Suprapubic skin (tissue), 4 donors: ENCODE measurements at regions not wholly inside any gene's neighbourhood (a gene's known extent, or its start where the extent isn't known, plus 50 kb on each side); places are given as distances from the start of the nearest gene placed in this dataset.

Source experiments
- EP300 ChIP-seq: sonication (generic); formaldehyde crosslinking; IDR thresholded peaks from one replicate; pipeline ENCODE4 v1.6.1; 2017; ENCODE audit warnings: antibody characterized with exemption
- POLR2A ChIP-seq, 2 donors: fragments of 450-650 bp; IDR thresholded peaks; one replicate each; pipeline ENCODE4 v1.6.1; 2017; ENCODE audit warnings: antibody characterized with exemption in 2 of 2, mild to moderate bottlenecking in 2 of 2, moderate library complexity in 2 of 2
- POLR2AphosphoS5 ChIP-seq, 3 donors: sonication (generic); formaldehyde crosslinking; IDR thresholded peaks; one replicate each; pipeline ENCODE4 v1.6.1; 2017; ENCODE audit warnings: antibody characterized with exemption in 3 of 3
- TF ChIP-seq, protein P1 (sequence below), 2 donors: fragments of 200-600 bp in 1 of 2; fragments of 450-650 bp in 1 of 2; sonication (generic) in 1 of 2; IDR thresholded peaks; one replicate each; pipeline ENCODE4 v1.5.1; 2016 to 2019; ENCODE audit warnings: antibody characterized with exemption in 2 of 2, mild to moderate bottlenecking in 1 of 2, moderate library complexity in 1 of 2

- TF ChIP-seq, protein P1, sequence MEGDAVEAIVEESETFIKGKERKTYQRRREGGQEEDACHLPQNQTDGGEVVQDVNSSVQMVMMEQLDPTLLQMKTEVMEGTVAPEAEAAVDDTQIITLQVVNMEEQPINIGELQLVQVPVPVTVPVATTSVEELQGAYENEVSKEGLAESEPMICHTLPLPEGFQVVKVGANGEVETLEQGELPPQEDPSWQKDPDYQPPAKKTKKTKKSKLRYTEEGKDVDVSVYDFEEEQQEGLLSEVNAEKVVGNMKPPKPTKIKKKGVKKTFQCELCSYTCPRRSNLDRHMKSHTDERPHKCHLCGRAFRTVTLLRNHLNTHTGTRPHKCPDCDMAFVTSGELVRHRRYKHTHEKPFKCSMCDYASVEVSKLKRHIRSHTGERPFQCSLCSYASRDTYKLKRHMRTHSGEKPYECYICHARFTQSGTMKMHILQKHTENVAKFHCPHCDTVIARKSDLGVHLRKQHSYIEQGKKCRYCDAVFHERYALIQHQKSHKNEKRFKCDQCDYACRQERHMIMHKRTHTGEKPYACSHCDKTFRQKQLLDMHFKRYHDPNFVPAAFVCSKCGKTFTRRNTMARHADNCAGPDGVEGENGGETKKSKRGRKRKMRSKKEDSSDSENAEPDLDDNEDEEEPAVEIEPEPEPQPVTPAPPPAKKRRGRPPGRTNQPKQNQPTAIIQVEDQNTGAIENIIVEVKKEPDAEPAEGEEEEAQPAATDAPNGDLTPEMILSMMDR (IDR thresholded peaks at IDR 0.05): no peak
- TF ChIP-seq EP300: no peak
- TF ChIP-seq POLR2A (IDR thresholded peaks at IDR 0.05): no peak
- TF ChIP-seq POLR2AphosphoS5 (IDR thresholded peaks at IDR 0.05): no peak
Observed at GRCh38 chr14:40296821-40297220, 864.6 kb upstream of the FBXO33 start.
